Ovary (tissue), 3 donors: ENCODE measurements at regions not wholly inside any gene's neighbourhood (a gene's known extent, or its start where the extent isn't known, plus 50 kb on each side); places are given as distances from the start of the nearest gene placed in this dataset.

Experiments used
- CTCF ChIP-seq, 3 donors: fragments of 450-650 bp in 2 of 3; fragments of 200-600 bp in 1 of 3; IDR thresholded peaks; one replicate each; pipeline versions ENCODE4 v1.5.1 to v1.8.0; 2016 to 2022; ENCODE audit warnings: antibody characterized with exemption in 3 of 3, mild to moderate bottlenecking in 1 of 3
- EP300 ChIP-seq: sonication (generic); formaldehyde crosslinking; IDR thresholded peaks from one replicate; pipeline ENCODE4 v1.6.1; 2017; ENCODE audit warnings: antibody characterized with exemption
- POLR2A ChIP-seq: fragments of 450-650 bp; IDR thresholded peaks from one replicate; pipeline ENCODE4 v1.6.1; 2017; ENCODE audit warnings: antibody characterized with exemption, mild to moderate bottlenecking, moderate library complexity
- donor health status: DM: no; HTN: no; CAD: no.

- TF ChIP-seq POLR2A (no peak), CTCF (IDR thresholded peaks at IDR 0.05) (no peak), EP300 (no peak)
These were observed 473.4 kb downstream of the TBL1XR1 start for GRCh38 chr3:176723758-176724393.
